HepG2 (cell line): ENCODE measurements at regions not wholly inside any gene's neighbourhood (a gene's known extent, or its start where the extent isn't known, plus 50 kb on each side); places are given as distances from the start of the nearest gene placed in this dataset.
A peak's percentile ranks its signal among the peaks of the same experiment; 100 is the strongest.

Experiments used
- HDAC1 ChIP-seq: sonication (generic); formaldehyde crosslinking; IDR thresholded peaks from 2 replicates; pipeline ENCODE4 v1.5.1; 2020; ENCODE audit warnings: mild to moderate bottlenecking, missing genetic modification reagents
- PITX1 ChIP-seq: sonication (generic); formaldehyde crosslinking; IDR thresholded peaks from 2 replicates; pipeline ENCODE4 v1.5.1; 2020; ENCODE audit warnings: mild to moderate bottlenecking, missing genetic modification reagents
- REL ChIP-seq: sonication (generic); formaldehyde crosslinking; conservative IDR thresholded peaks from 2 replicates; pipeline ENCODE4 v1.8.0; 2022; ENCODE audit warnings: mild to moderate bottlenecking, missing genetic modification reagents, moderate library complexity
- REPIN1 ChIP-seq: sonication (generic); formaldehyde crosslinking; IDR thresholded peaks from 2 replicates; pipeline ENCODE4 v1.8.0; 2022; ENCODE audit warnings: missing genetic modification reagents, low read depth, mild to moderate bottlenecking, borderline replicate concordance
- TCF12 ChIP-seq, 2 experiments: fragments of 450-650 bp in 1 of 2; sonication (generic) in 1 of 2; formaldehyde crosslinking in 1 of 2; IDR thresholded peaks; 2 replicates each; pipeline versions ENCODE4 v1.6.1 to v1.8.0; 2017 to 2022; ENCODE audit warnings: antibody characterized with exemption in 1 of 2, mild to moderate bottlenecking in 1 of 2, missing genetic modification reagents in 1 of 2, moderate library complexity in 1 of 2
- XBP1 ChIP-seq: sonication (generic); formaldehyde crosslinking; IDR thresholded peaks from 2 replicates; pipeline ENCODE4 v1.5.0; 2020; ENCODE audit warnings: missing genetic modification reagents
- ZFP90 ChIP-seq: sonication (generic); formaldehyde crosslinking; IDR thresholded peaks from 2 replicates; pipeline ENCODE4 v1.8.0; 2022; ENCODE audit warnings: missing genetic modification reagents, mild to moderate bottlenecking, inconsistent platforms, borderline replicate concordance
- ZFX ChIP-seq: sonication (generic); formaldehyde crosslinking; IDR thresholded peaks from 2 replicates; pipeline ENCODE4 v1.4.0; 2020; ENCODE audit warnings: mild to moderate bottlenecking, low read depth, missing genetic modification reagents, moderate library complexity
- ZNF33A ChIP-seq: sonication (generic); formaldehyde crosslinking; IDR thresholded peaks from 2 replicates; pipeline ENCODE4 v1.5.1; 2020; ENCODE audit warnings: missing genetic modification reagents, mild to moderate bottlenecking, moderate library complexity, borderline replicate concordance
- ZNF850 ChIP-seq: sonication (generic); formaldehyde crosslinking; conservative IDR thresholded peaks from 2 replicates; pipeline ENCODE4 v1.9.0; 2021; ENCODE audit warnings: mild to moderate bottlenecking, missing genetic modification reagents
- TF ChIP-seq, protein P1 (sequence below): sonication (generic); formaldehyde crosslinking; IDR thresholded peaks from 2 replicates; pipeline ENCODE4 v1.5.0; 2020; ENCODE audit warnings: missing genetic modification reagents
- TF ChIP-seq, protein P2 (sequence below): sonication (generic); formaldehyde crosslinking; IDR thresholded peaks from 2 replicates; pipeline ENCODE4 v1.5.1; 2020; ENCODE audit warnings: mild to moderate bottlenecking, missing genetic modification reagents, moderate library complexity
- TF ChIP-seq, protein P3 (sequence below): sonication (generic); formaldehyde crosslinking; IDR thresholded peaks from 2 replicates; pipeline ENCODE4 v1.8.1; 2023; ENCODE audit warnings: mild to moderate bottlenecking, moderate library complexity, missing genetic modification reagents
- TF ChIP-seq, protein P4 (sequence below): sonication (generic); formaldehyde crosslinking; IDR thresholded peaks from 2 replicates; pipeline ENCODE4 v1.4.0; 2020; ENCODE audit warnings: mild to moderate bottlenecking, missing genetic modification reagents
- TF ChIP-seq, protein P5 (sequence below): sonication (generic); formaldehyde crosslinking; conservative IDR thresholded peaks from 2 replicates; pipeline ENCODE4 v1.4.0; 2020; ENCODE audit warnings: mild to moderate bottlenecking, missing genetic modification reagents, moderate library complexity

DNA sequence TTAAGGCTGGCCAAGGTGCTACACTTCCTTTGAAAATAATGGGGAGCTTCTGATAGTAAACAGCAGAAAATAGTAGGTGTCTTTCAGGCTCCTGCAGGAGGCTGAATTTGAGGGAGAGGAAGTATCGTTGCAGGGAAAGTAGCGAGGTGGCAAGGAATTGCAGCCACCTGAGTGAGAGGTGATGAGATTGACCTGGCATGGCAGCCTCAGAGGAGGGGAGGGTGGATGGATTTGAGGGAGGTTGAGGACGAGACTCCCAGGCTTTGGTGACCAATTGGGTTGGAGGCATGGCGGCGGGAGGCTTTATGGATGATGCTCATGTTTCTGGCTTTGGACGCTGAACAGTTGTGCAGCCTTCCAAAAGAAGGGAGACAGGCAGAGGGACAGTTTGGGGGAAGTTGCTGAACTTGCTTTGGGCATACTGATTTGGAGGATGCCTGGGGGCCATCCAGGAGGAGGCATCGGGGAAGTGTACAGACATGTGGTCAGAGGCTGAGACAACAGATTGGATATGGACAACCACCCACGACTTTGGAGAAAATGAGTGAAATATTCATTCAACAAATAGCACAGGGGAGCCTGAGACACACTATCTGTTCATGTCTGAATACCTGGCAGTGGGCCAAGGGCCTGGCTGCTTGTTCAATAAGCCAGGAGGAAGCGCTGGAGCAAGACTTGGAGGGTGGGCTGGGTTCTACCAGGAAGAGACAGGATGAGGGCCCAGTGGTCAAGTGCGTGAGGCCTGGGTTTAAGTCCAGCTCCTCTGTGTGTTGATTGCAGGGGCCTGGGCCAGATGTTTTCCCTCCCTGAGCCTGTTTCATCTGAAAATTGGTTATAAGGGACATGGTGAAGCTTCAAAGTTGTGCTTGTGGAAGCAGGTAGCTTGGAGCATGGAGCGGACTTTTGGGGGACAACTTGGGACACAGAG is 113.2 kb downstream of the CEBPB start (continued):
- TF ChIP-seq, protein P1, sequence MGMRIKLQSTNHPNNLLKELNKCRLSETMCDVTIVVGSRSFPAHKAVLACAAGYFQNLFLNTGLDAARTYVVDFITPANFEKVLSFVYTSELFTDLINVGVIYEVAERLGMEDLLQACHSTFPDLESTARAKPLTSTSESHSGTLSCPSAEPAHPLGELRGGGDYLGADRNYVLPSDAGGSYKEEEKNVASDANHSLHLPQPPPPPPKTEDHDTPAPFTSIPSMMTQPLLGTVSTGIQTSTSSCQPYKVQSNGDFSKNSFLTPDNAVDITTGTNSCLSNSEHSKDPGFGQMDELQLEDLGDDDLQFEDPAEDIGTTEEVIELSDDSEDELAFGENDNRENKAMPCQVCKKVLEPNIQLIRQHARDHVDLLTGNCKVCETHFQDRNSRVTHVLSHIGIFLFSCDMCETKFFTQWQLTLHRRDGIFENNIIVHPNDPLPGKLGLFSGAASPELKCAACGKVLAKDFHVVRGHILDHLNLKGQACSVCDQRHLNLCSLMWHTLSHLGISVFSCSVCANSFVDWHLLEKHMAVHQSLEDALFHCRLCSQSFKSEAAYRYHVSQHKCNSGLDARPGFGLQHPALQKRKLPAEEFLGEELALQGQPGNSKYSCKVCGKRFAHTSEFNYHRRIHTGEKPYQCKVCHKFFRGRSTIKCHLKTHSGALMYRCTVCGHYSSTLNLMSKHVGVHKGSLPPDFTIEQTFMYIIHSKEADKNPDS = 0 out of 2 replicates have a peak, but pooled peaks have one; percentile 53
- TF ChIP-seq, protein P2, sequence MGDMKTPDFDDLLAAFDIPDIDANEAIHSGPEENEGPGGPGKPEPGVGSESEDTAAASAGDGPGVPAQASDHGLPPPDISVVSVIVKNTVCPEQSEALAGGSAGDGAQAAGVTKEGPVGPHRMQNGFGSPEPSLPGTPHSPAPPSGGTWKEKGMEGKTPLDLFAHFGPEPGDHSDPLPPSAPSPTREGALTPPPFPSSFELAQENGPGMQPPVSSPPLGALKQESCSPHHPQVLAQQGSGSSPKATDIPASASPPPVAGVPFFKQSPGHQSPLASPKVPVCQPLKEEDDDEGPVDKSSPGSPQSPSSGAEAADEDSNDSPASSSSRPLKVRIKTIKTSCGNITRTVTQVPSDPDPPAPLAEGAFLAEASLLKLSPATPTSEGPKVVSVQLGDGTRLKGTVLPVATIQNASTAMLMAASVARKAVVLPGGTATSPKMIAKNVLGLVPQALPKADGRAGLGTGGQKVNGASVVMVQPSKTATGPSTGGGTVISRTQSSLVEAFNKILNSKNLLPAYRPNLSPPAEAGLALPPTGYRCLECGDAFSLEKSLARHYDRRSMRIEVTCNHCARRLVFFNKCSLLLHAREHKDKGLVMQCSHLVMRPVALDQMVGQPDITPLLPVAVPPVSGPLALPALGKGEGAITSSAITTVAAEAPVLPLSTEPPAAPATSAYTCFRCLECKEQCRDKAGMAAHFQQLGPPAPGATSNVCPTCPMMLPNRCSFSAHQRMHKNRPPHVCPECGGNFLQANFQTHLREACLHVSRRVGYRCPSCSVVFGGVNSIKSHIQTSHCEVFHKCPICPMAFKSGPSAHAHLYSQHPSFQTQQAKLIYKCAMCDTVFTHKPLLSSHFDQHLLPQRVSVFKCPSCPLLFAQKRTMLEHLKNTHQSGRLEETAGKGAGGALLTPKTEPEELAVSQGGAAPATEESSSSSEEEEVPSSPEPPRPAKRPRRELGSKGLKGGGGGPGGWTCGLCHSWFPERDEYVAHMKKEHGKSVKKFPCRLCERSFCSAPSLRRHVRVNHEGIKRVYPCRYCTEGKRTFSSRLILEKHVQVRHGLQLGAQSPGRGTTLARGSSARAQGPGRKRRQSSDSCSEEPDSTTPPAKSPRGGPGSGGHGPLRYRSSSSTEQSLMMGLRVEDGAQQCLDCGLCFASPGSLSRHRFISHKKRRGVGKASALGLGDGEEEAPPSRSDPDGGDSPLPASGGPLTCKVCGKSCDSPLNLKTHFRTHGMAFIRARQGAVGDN (CRISPR knock-in tag) = peak; percentile 81
- TF ChIP-seq ZNF850 (CRISPR knock-in tag) (peak; percentile 98), REL (CRISPR knock-in tag) (no peak), XBP1 (CRISPR knock-in tag) (no peak), ZFX (CRISPR knock-in tag) (peak; percentile 89), ZFP90 (0 out of 2 replicates have a peak, but pooled peaks have one; percentile 17), ZNF33A (CRISPR knock-in tag) (no peak), HDAC1 (CRISPR knock-in tag) (peak; percentile 64; the same call in 1 of the 2 replicates), REPIN1 (CRISPR knock-in tag) (peak; percentile 11; the same call in 1 of the 2 replicates), TCF12 (IDR thresholded peaks at IDR 0.05) (no peak), TCF12 (CRISPR knock-in tag; IDR thresholded peaks at IDR 0.05) (0 out of 2 replicates have a peak, but pooled peaks have one; percentile 22), PITX1 (CRISPR knock-in tag) (peak; percentile 61; the same call in 1 of the 2 replicates)
- TF ChIP-seq, protein P3, sequence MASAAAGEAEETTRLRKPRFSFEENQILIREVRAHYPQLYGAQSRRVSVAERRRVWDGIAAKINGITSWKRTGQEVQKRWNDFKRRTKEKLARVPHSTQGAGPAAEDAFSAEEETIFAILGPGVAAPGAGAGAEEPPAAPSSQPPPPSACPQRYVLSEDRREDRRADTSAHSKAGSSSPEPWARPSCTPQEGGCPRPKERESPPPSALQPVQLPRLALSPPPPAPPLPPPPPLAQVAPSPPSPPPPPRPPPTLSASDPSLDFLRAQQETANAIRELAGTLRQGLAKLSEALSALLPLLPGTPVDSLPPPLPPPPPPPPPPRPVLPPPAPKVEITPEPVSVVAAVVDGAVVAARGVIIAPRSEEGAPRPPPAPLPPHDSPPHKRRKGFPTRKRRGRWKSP = no peak
- TF ChIP-seq, protein P4, sequence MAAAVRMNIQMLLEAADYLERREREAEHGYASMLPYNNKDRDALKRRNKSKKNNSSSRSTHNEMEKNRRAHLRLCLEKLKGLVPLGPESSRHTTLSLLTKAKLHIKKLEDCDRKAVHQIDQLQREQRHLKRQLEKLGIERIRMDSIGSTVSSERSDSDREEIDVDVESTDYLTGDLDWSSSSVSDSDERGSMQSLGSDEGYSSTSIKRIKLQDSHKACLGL (CRISPR knock-in tag) = peak; percentile 45; the same call in 1 of the 2 replicates
- TF ChIP-seq, protein P5, sequence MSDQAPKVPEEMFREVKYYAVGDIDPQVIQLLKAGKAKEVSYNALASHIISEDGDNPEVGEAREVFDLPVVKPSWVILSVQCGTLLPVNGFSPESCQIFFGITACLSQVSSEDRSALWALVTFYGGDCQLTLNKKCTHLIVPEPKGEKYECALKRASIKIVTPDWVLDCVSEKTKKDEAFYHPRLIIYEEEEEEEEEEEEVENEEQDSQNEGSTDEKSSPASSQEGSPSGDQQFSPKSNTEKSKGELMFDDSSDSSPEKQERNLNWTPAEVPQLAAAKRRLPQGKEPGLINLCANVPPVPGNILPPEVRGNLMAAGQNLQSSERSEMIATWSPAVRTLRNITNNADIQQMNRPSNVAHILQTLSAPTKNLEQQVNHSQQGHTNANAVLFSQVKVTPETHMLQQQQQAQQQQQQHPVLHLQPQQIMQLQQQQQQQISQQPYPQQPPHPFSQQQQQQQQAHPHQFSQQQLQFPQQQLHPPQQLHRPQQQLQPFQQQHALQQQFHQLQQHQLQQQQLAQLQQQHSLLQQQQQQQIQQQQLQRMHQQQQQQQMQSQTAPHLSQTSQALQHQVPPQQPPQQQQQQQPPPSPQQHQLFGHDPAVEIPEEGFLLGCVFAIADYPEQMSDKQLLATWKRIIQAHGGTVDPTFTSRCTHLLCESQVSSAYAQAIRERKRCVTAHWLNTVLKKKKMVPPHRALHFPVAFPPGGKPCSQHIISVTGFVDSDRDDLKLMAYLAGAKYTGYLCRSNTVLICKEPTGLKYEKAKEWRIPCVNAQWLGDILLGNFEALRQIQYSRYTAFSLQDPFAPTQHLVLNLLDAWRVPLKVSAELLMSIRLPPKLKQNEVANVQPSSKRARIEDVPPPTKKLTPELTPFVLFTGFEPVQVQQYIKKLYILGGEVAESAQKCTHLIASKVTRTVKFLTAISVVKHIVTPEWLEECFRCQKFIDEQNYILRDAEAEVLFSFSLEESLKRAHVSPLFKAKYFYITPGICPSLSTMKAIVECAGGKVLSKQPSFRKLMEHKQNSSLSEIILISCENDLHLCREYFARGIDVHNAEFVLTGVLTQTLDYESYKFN (CRISPR knock-in tag) = peak; percentile 70
